Thyroid gland (tissue), 4 donors: ENCODE measurements at regions not wholly inside any gene's neighbourhood (a gene's known extent, or its start where the extent isn't known, plus 50 kb on each side); places are given as distances from the start of the nearest gene placed in this dataset.

Source experiments
- CTCF ChIP-seq, 6 experiments: fragments of 200-600 bp in 3 of 6; fragments of 450-650 bp in 3 of 6; sonication (generic) in 3 of 6; IDR thresholded peaks; one replicate each; pipeline ENCODE4 v1.5.1; 2016 to 2019; ENCODE audit warnings: antibody characterized with exemption in 6 of 6, mild to moderate bottlenecking in 2 of 6, inconsistent platforms in 1 of 6, moderate library complexity in 1 of 6
- POLR2A ChIP-seq, 2 donors: fragments of 450-650 bp; IDR thresholded peaks; one replicate each; pipeline ENCODE4 v1.6.1; 2017; ENCODE audit warnings: antibody characterized with exemption in 2 of 2, mild to moderate bottlenecking in 2 of 2, moderate library complexity in 1 of 2

GRCh38 chr2:52765735-52766134 lies 1001.9 kb upstream of the CHAC2 start:
- TF ChIP-seq CTCF (IDR thresholded peaks at IDR 0.05) (no peak), POLR2A (IDR thresholded peaks at IDR 0.05) (no peak)
